ENCODE measurements at regions not wholly inside any gene's neighbourhood (a gene's known extent, or its start where the extent isn't known, plus 50 kb on each side); places are given as distances from the start of the nearest gene placed in this dataset.

DNA sequence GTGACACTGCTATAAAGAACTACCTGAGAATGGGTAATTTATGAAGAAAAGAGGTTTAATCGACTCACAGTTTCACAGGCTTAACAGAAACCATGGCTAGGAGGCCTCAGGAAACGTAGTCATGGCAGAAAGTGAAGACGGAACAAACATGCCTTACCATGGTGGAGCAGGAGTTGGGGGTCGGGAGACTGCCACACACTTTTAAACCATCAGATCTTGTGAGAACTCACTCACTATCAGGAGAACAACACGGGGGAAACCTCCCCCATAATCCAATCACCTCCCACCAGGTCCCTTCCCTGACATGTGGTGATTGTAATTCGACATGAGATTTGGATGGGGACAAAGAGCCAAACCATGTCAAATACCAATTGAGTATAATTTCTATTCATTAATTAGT, 2392.6 kb upstream of the C9orf72 start:
- peaks cover 5% of the 10 kb centered on the region for H3K9me3 ChIP-seq (replicated peaks; ENCODE audit: control insufficient read depth, insufficient read depth, low read length)
- no peaks in the 10 kb centered on the region for H3K27me3 ChIP-seq (ENCODE audit: control insufficient read depth in 2 of 2, insufficient read depth in 2 of 2, low read length in 2 of 2)
- DNase-seq (ENCODE audit: low read depth, low spot score): no peak
- H3K4me1 ChIP-seq (ENCODE audit: control insufficient read depth, extremely low read depth, insufficient read depth, low read length): no peaks in the 10 kb centered on the region
- no peak overlapping the region for H3K4me2 ChIP-seq (ENCODE audit: insufficient read depth, low read length)
- no peak overlapping the region for H3K9ac ChIP-seq (replicated peaks; ENCODE audit: extremely low read depth, insufficient read depth, low read length)
- FAIRE-seq: no peak
- H3K4me3 ChIP-seq (replicated peaks in 1 of 3; ENCODE audit: insufficient read depth in 1 of 3, low read depth in 1 of 3, low read length in 3 of 3): no peak overlapping the region
- no peaks in the 10 kb centered on the region for H3K79me2 ChIP-seq (ENCODE audit: control insufficient read depth, insufficient read depth, low read length)
- no peaks in the 10 kb centered on the region for H3K9me1 ChIP-seq (replicated peaks; ENCODE audit: control insufficient read depth, extremely low read depth, insufficient read depth, low read length)
- no peak overlapping the region for H2AFZ ChIP-seq (ENCODE audit: low read depth, low read length)
- CTCF ChIA-PET: no interaction called here
- H3K27ac ChIP-seq (ENCODE audit: insufficient read depth, low read depth, low read length): no peak overlapping the region
- H4K20me1 ChIP-seq (replicated peaks; ENCODE audit: control insufficient read depth, extremely low read depth, insufficient read depth, low read length): no peaks in the 10 kb centered on the region
- no peaks in the 10 kb centered on the region for H3K36me3 ChIP-seq (ENCODE audit: control insufficient read depth in 2 of 2, extremely low read depth in 1 of 2, insufficient read depth in 2 of 2, low read length in 2 of 2)
- BruUV-seq (replicated peaks): no TSS peak
- intact Hi-C loops (cut with micrococcal nuclease): no loop called here
- dilution Hi-C loops (cut with MboI; ENCODE audit: extremely low pct_ligation_motif_present, low sequenced_read_pairs): no loop called here
- POLR2A ChIA-PET: no interaction called here
- TF ChIP-seq, protein P1, sequence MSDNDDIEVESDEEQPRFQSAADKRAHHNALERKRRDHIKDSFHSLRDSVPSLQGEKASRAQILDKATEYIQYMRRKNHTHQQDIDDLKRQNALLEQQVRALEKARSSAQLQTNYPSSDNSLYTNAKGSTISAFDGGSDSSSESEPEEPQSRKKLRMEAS (IDR thresholded peaks at IDR 0.05; ENCODE audit: insufficient read depth, insufficient read length): no peak
- TF ChIP-seq MYC (IDR thresholded peaks at IDR 0.05; ENCODE audit: low read depth, low read length) (no peak), FOS (IDR thresholded peaks at IDR 0.05; ENCODE audit: borderline replicate concordance, insufficient read depth, low read length) (no peak), POLR2A (IDR thresholded peaks at IDR 0.05; ENCODE audit: low read depth, low read length) (no peak), GATA2 (IDR thresholded peaks at IDR 0.05; ENCODE audit: insufficient read depth, insufficient read length, low read depth, low read length) (no peak), JUN (IDR thresholded peaks at IDR 0.05; ENCODE audit: borderline replicate concordance, insufficient read depth, insufficient read length, low read depth) (no peak), POLR2AphosphoS5 (IDR thresholded peaks at IDR 0.05; ENCODE audit: insufficient read depth, low read depth, low read length) (no peak), EZH2 (IDR thresholded peaks at IDR 0.05; ENCODE audit: borderline replicate concordance, low read depth, low read length, severe bottlenecking) (no peak)
- TF ChIP-seq, protein P2, sequence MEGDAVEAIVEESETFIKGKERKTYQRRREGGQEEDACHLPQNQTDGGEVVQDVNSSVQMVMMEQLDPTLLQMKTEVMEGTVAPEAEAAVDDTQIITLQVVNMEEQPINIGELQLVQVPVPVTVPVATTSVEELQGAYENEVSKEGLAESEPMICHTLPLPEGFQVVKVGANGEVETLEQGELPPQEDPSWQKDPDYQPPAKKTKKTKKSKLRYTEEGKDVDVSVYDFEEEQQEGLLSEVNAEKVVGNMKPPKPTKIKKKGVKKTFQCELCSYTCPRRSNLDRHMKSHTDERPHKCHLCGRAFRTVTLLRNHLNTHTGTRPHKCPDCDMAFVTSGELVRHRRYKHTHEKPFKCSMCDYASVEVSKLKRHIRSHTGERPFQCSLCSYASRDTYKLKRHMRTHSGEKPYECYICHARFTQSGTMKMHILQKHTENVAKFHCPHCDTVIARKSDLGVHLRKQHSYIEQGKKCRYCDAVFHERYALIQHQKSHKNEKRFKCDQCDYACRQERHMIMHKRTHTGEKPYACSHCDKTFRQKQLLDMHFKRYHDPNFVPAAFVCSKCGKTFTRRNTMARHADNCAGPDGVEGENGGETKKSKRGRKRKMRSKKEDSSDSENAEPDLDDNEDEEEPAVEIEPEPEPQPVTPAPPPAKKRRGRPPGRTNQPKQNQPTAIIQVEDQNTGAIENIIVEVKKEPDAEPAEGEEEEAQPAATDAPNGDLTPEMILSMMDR (IDR thresholded peaks at IDR 0.05; ENCODE audit: extremely low read depth in 1 of 2, insufficient read depth in 1 of 2, low read depth in 1 of 2, low read length in 2 of 2): no peak
